GM12878 (cell line): ENCODE measurements at regions not wholly inside any gene's neighbourhood (a gene's known extent, or its start where the extent isn't known, plus 50 kb on each side); places are given as distances from the start of the nearest gene placed in this dataset.

ENCODE experiments used
- ATAC-seq: fragments of 200-7000 bp; cut with Tn5 transposase; 3 replicates; pipeline ENCODE4 v1.9.1; 2020; ENCODE audit warnings: mild to moderate bottlenecking, moderate library complexity
- BruUV-seq: library from RNA; stranded (reverse); fragments of 400-500 nt; replicated peaks from 2 replicates; lab custom pipeline; 2021; lab: Mats Ljungman, UMichigan
- CTCF ChIA-PET: fragments of 300-600 bp; sonication (Branson Sonifier 250); formaldehyde crosslinking; extraction: SDS; loops from one replicate; lab custom pipeline; 2021; ENCODE audit warnings: inconsistent platforms; lab: Yijun Ruan, JAX
- POLR2A ChIA-PET: fragments of 350-600 bp; formaldehyde crosslinking; extraction: SDS; loops from one replicate; lab custom pipeline; 2021; ENCODE audit warnings: inconsistent platforms; lab: Charles Lee
- RAD21 ChIA-PET: fragments of 300-600 bp; sonication (Branson Sonifier 250); formaldehyde crosslinking; loops from one replicate; lab custom pipeline; 2023; ENCODE audit warnings: antibody characterized with exemption; ENCODE audit not compliant: unreplicated experiment; lab: Charles Lee
- SMC1A ChIA-PET: fragments of 300-600 bp; sonication (Branson Sonifier 250); formaldehyde crosslinking; loops from one replicate; lab custom pipeline; 2023; ENCODE audit not compliant: unreplicated experiment, uncharacterized antibody; lab: Charles Lee
- DNase-seq: peaks from one replicate; pipeline ENCODE4 v3.0.0-alpha.2; 2011; ENCODE audit warnings: low read depth, low spot score
- FAIRE-seq: peaks from 3 replicates; lab custom pipeline; 2011; peaks lifted over from hg19 to GRCh38; lab: Jason Lieb, UNC
- H2AFZ ChIP-seq: 2 replicates; pipeline ENCODE4 v1.6.0; 2011; ENCODE audit warnings: low read depth, low read length, control low read depth; ENCODE audit not compliant: control insufficient read depth
- H3K27ac ChIP-seq: 2 replicates; pipeline ENCODE4 v1.5.1; 2011; ENCODE audit warnings: control low read depth; ENCODE audit not compliant: control insufficient read depth, insufficient read depth
- H3K27me3 ChIP-seq, 2 experiments: replicated peaks in 1 of 2; 2 replicates each; pipeline versions ENCODE4 v1.6.0 to v1.6.1; 2011; ENCODE audit warnings: low read length in 1 of 2; ENCODE audit not compliant: control insufficient read depth in 2 of 2, insufficient read depth in 2 of 2
- H3K36me3 ChIP-seq, 2 experiments: 2 replicates each; pipeline ENCODE4 v1.5.1; 2011; ENCODE audit warnings: low read length in 1 of 2; ENCODE audit not compliant: control insufficient read depth in 2 of 2, insufficient read depth in 2 of 2
- H3K4me1 ChIP-seq: 2 replicates; pipeline ENCODE4 v1.6.1; 2011; ENCODE audit warnings: mild to moderate bottlenecking, low read length, moderate library complexity, mixed read lengths; ENCODE audit not compliant: control insufficient read depth, insufficient read depth
- H3K4me2 ChIP-seq: 2 replicates; pipeline ENCODE4 v1.6.0; 2011; ENCODE audit warnings: control low read depth; ENCODE audit not compliant: control insufficient read depth, insufficient read depth
- H3K4me3 ChIP-seq: fragments of 200-600 bp; sonication (generic); 2 replicates; pipeline ENCODE4 v1.5.1; 2016
- H3K79me2 ChIP-seq: 2 replicates; pipeline ENCODE4 v1.6.0; 2011; ENCODE audit warnings: low read length; ENCODE audit not compliant: control insufficient read depth, insufficient read depth
- H3K9ac ChIP-seq: 2 replicates; pipeline ENCODE4 v1.8.0; 2011; ENCODE audit warnings: low read length, control low read depth, mixed read lengths; ENCODE audit not compliant: control insufficient read depth, insufficient read depth
- H3K9me3 ChIP-seq: replicated peaks from 3 replicates; pipeline ENCODE4 v1.5.1; 2011; ENCODE audit warnings: mild to moderate bottlenecking, low read length; ENCODE audit not compliant: control insufficient read depth, insufficient read depth
- H4K20me1 ChIP-seq: 2 replicates; pipeline ENCODE4 v1.6.0; 2011; ENCODE audit not compliant: control insufficient read depth, insufficient read depth
- ATF3 ChIP-seq: IDR thresholded peaks from 2 replicates; pipeline ENCODE4 v1.6.1; 2011; ENCODE audit warnings: low read depth, mild to moderate bottlenecking, low read length, moderate library complexity, borderline replicate concordance; ENCODE audit errors: extremely low read depth
- DPF2 ChIP-seq: fragments of 450-650 bp; IDR thresholded peaks from 2 replicates; pipeline ENCODE4 v1.6.1; 2017; ENCODE audit warnings: mild to moderate bottlenecking
- HDAC6 ChIP-seq: fragments of 200-600 bp; sonication (generic); IDR thresholded peaks from one replicate; pipeline ENCODE4 v1.8.0; 2017; ENCODE audit warnings: antibody characterized with exemption; ENCODE audit not compliant: unreplicated experiment
- HSF1 ChIP-seq: fragments of 150-350 bp; IDR thresholded peaks from 2 replicates; pipeline ENCODE4 v1.6.1; 2014; ENCODE audit warnings: mild to moderate bottlenecking, low read depth, low read length
- KAT2A ChIP-seq: conservative IDR thresholded peaks from 2 replicates; pipeline ENCODE4 v1.6.1; 2011; ENCODE audit warnings: low read depth, low read length; ENCODE audit not compliant: control insufficient read depth
- MAX ChIP-seq: IDR thresholded peaks from 2 replicates; pipeline ENCODE4 v1.6.1; 2012; ENCODE audit warnings: low read depth, low read length, improper control_type of control experiment
- NFYA ChIP-seq: IDR thresholded peaks from 2 replicates; pipeline ENCODE4 v1.6.1; 2011; ENCODE audit warnings: low read depth, mild to moderate bottlenecking, low read length, improper control_type of control experiment, borderline replicate concordance
- NR2C2 ChIP-seq: IDR thresholded peaks from 2 replicates; pipeline ENCODE4 v1.6.1; 2011; ENCODE audit warnings: borderline replicate concordance, low read depth; ENCODE audit not compliant: control insufficient read depth, insufficient read length
- NR2F1 ChIP-seq: fragments of 450-650 bp; conservative IDR thresholded peaks from 2 replicates; pipeline ENCODE4 v1.6.1; 2017; ENCODE audit warnings: mild to moderate bottlenecking
- RB1 ChIP-seq: fragments of 450-650 bp; formaldehyde crosslinking; IDR thresholded peaks from 2 replicates; pipeline ENCODE4 v1.6.1; 2017; ENCODE audit warnings: mild to moderate bottlenecking, borderline replicate concordance
- RFX5 ChIP-seq: IDR thresholded peaks from 2 replicates; pipeline ENCODE4 v1.6.1; 2011; ENCODE audit warnings: low read depth, low read length, improper control_type of control experiment
- SIX5 ChIP-seq: IDR thresholded peaks from 2 replicates; pipeline ENCODE4 v1.6.1; 2011; ENCODE audit warnings: mild to moderate bottlenecking, low read depth, low read length, moderate library complexity; ENCODE audit not compliant: severe bottlenecking
- SMAD5 ChIP-seq: IDR thresholded peaks from 2 replicates; pipeline ENCODE4 v1.6.1; 2016; ENCODE audit warnings: antibody characterized with exemption, low read depth
- SREBF2 ChIP-seq: IDR thresholded peaks from 2 replicates; pipeline ENCODE4 v1.6.1; 2012; ENCODE audit warnings: mild to moderate bottlenecking, low read length
- YBX1 ChIP-seq: fragments of 450-650 bp; IDR thresholded peaks from 2 replicates; pipeline ENCODE4 v1.6.1; 2016; ENCODE audit warnings: antibody characterized with exemption
- ZNF207 ChIP-seq: fragments of 450-650 bp; IDR thresholded peaks from 2 replicates; pipeline ENCODE4 v1.6.1; 2014; ENCODE audit warnings: antibody characterized with exemption, mild to moderate bottlenecking, borderline replicate concordance
- ZNF622 ChIP-seq: fragments of 450-650 bp; IDR thresholded peaks from 2 replicates; pipeline ENCODE4 v1.6.1; 2017; ENCODE audit warnings: mild to moderate bottlenecking, inconsistent platforms
- WGBS: methylation state at CpG from one replicate; pipeline ENCODE4 v1.1.6; 2016; ENCODE audit warnings: low lambda C conversion rate; ENCODE audit not compliant: insufficient replicate concordance, insufficient coverage; ENCODE audit errors: missing lambda C conversion rate; 5-methylcytosine and 5-hydroxymethylcytosine counted together
- in situ Hi-C: fragments of 300-500 bp; cut with MboI; formaldehyde crosslinking; loops from 9 replicates; pipeline ENCODE4 v1.14.3; 2018; ENCODE audit warnings: mixed read lengths
- intact Hi-C: fragments of 100-400 bp; cut with micrococcal nuclease; formaldehyde crosslinking; loops from one replicate; pipeline ENCODE4 v1.14.2; 2022; ENCODE audit not compliant: unreplicated experiment
- TF ChIP-seq, protein P1 (sequence below): IDR thresholded peaks from 2 replicates; pipeline ENCODE4 v1.6.1; 2012; ENCODE audit warnings: low read length, inconsistent platforms
- TF ChIP-seq, protein P2 (sequence below): IDR thresholded peaks from 2 replicates; pipeline ENCODE4 v1.6.1; 2011; ENCODE audit warnings: borderline replicate concordance, low read depth, mild to moderate bottlenecking, moderate library complexity, low read length; ENCODE audit not compliant: insufficient read depth, poor library complexity, severe bottlenecking

DNA sequence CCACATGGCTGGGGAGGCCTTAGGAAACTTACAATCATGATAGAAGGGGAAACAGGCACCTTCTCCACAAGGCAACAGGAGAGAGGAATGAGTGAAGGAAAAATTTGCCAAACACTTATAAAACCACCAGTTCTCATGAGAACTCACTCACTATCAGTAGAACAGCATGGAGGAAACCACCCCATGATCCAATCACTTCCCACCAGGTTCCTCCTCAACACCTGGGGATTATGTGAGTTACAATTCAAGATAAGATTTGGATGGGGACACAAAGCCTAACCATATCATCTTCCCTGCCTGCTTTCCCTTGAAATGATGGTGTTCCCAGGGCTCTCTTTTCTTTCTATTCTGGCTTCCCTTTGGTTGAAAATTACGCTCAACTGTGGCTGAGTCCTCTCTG is 262.7 kb upstream of the HABP2 start (continued):
- TF ChIP-seq RFX5, result no peak
- no peak for TF ChIP-seq SIX5

GRCh38 chr10:113291413-113291812 is 261.4 kb upstream of the HABP2 start:
- H3K4me3 ChIP-seq, result no peak overlapping the region
- no peak overlapping the region for H3K4me2 ChIP-seq
- no peaks in the 10 kb centered on the region for H3K79me2 ChIP-seq
- H3K9ac ChIP-seq, result no peak overlapping the region
- no peaks in the 10 kb centered on the region for H4K20me1 ChIP-seq
- no peak for FAIRE-seq
- ChIA-PET SMC1A (no interaction called here), CTCF (interaction anchor here (0.6 kb wide), 1 partner anchor 783 kb away, joined by 3 read pairs; no protein-coding TSS in a partner anchor), RAD21 (no interaction called here), POLR2A (no interaction called here)
- H3K4me1 ChIP-seq, result no peaks in the 10 kb centered on the region
- WGBS, result 21% methylated on average over 2 of the region's 2 CpGs
- TF ChIP-seq YBX1, result no peak
- no peak for TF ChIP-seq DPF2
- TF ChIP-seq HDAC6, result no peak
- no peak for TF ChIP-seq NR2C2
- no peak for TF ChIP-seq SMAD5
- TF ChIP-seq KAT2A, result no peak
- TF ChIP-seq SIX5, result no peak
- TF ChIP-seq ZNF622, result no peak
- no peak for TF ChIP-seq ZNF207
- no peak for TF ChIP-seq SREBF2
- TF ChIP-seq, protein P1, sequence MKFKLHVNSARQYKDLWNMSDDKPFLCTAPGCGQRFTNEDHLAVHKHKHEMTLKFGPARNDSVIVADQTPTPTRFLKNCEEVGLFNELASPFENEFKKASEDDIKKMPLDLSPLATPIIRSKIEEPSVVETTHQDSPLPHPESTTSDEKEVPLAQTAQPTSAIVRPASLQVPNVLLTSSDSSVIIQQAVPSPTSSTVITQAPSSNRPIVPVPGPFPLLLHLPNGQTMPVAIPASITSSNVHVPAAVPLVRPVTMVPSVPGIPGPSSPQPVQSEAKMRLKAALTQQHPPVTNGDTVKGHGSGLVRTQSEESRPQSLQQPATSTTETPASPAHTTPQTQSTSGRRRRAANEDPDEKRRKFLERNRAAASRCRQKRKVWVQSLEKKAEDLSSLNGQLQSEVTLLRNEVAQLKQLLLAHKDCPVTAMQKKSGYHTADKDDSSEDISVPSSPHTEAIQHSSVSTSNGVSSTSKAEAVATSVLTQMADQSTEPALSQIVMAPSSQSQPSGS, result no peak
- no peak for TF ChIP-seq RB1
- TF ChIP-seq HSF1, result no peak
- TF ChIP-seq ATF3, result no peak
- no peak for TF ChIP-seq NR2F1
- TF ChIP-seq, protein P2, sequence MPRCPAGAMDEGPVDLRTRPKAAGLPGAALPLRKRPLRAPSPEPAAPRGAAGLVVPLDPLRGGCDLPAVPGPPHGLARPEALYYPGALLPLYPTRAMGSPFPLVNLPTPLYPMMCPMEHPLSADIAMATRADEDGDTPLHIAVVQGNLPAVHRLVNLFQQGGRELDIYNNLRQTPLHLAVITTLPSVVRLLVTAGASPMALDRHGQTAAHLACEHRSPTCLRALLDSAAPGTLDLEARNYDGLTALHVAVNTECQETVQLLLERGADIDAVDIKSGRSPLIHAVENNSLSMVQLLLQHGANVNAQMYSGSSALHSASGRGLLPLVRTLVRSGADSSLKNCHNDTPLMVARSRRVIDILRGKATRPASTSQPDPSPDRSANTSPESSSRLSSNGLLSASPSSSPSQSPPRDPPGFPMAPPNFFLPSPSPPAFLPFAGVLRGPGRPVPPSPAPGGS, result no peak
- no peak for TF ChIP-seq NFYA
- no peak for TF ChIP-seq MAX
- no TSS peak for BruUV-seq
- DNase-seq, result no peak
- no peak for ATAC-seq
- intact Hi-C loops, result no loop called here
- H3K36me3 ChIP-seq, result no peaks in the 10 kb centered on the region
- H3K27me3 ChIP-seq, result no peaks in the 10 kb centered on the region
- no peaks in the 10 kb centered on the region for H3K9me3 ChIP-seq
- no peak overlapping the region for H3K27ac ChIP-seq
- no peak overlapping the region for H2AFZ ChIP-seq
- in situ Hi-C loops, result no loop called here
